RKO (cell line): ENCODE measurements at regions not wholly inside any gene's neighbourhood (a gene's known extent, or its start where the extent isn't known, plus 50 kb on each side); places are given as distances from the start of the nearest gene placed in this dataset.
A peak's percentile ranks its signal among the peaks of the same experiment; 100 is the strongest.

Experiments used
- DNase-seq: peaks from one replicate; pipeline ENCODE4 v3.0.0-alpha.2; 2016; ENCODE audit warnings: low spot score

DNA sequence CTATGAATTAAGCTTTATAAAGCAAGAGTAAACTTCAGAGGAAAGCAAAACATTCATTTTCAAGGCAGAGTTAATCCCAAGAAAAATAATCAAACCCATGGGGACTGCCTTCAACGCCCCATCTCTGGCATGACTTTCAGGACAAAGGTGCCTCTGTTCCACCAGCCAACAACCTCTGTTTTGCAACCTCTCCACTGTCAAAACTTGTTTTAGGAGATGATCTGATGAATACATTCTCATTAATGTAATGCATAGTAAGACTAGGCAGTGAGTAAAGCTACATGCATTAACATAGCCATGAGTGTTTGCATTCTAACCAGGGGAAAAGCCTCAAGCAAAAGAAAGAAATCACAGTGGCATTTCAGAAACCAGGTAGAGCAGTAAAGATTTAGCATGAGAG, 357.0 kb downstream of the FBXO15 start:
- no peak for DNase-seq

DNA sequence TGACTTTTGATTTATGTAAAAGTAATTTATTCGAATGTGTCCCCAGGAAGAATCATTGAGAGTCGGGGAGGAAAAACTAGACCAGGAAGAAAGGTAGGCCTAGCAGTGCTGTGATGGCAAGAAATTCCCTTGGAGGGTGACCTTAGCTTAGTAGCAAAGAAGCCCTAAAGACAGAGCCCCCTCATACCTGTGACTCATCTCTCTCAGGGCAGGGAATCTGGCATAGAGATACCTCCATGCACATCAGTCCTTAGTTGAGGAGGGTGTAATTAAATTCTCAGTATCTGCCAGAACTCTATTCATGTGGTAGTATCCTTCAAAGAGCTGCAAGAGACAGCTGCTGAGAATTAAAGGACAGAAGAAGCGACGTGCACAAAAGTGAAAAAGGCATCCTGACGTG, 360.3 kb downstream of the FBXO15 start:
- no peak for DNase-seq

- DNase-seq, result no peak
Measured at GRCh38 chr18:73785300-73785699, 362.3 kb downstream of the FBXO15 start.

DNA sequence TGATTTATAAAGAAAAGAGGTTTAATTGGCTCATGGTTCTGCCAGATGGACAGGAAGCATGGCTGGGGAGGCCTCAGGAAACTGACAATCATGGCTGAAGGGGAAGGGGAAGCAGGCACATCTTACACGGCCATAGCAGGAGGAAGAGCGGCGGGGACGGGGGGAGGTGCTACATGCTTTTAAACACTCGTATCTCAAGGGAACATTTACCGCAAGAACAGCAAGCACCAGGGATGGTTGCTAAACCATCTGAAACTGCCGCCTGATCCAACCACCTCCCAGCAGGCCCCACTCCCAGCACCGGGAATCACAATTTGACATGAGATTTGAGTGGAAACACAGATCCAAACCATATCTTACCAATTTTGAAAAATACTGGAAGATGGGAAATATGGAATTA, 362.8 kb downstream of the FBXO15 start:
- no peak for DNase-seq

- DNase-seq, result no peak
Measured at GRCh38 chr18:73782405-73782804, 365.2 kb downstream of the FBXO15 start.

GRCh38 chr18:73780218-73780617, 367.4 kb downstream of the FBXO15 start:
- no peak for DNase-seq

- DNase-seq, result no peak
Measured at GRCh38 chr18:73778032-73778359, 369.6 kb downstream of the FBXO15 start.

DNA sequence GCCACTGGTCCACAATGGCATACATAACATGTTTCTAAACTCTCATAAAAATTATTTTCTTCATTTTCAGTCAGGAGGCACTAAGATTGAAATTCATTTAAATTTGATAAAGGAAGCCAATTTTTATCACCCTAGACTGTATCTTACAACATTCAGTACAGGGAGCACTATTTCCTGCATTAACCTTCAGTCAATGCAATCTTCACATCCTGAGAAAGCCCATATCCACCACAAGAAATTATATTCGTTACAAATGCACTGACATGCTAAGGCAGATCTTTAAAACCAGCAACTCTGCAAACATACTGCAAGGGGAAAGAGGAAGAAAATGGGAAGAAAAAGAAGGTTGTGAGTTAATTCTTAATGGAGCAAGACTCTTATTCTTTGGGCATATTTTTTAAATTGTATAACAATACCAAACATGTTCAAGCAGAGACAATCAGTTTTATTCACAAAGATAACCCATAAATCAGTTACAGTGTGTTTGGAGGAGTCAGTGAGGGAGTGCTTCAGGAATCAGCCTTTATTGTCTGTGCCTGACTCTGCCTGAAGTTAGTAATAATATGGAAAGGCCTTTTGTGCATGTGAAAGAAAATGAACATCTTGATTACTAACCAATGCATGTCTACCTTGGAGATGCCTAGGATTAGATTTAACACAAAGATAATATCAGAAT, 370.1 kb downstream of the FBXO15 start:
- no peak for DNase-seq

- DNase-seq, result no peak
Measured at GRCh38 chr18:73774811-73775509, 372.7 kb downstream of the FBXO15 start.

DNA sequence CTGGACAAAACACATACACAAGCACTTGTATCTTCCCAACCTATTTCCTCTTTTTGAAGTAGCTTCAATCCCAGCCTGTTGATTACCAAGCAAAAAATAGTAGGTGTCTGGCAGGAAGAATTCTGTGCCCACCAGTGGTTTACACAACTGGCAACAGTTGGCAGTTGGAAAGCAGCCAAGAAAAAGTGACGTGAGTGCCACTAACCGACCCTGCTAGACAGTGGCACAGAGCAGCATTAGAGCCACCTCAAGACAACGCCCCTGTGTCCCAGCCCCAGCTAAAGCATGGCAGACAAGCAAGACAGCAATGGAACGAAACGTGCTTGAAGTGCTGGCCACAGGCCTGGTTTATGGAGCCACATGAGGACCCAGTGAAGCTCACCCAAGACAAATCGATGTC, 379.6 kb downstream of the FBXO15 start:
- DNase-seq, result no peak

GRCh38 chr18:73766910-73767515, 380.6 kb downstream of the FBXO15 start:
- no peak for DNase-seq

DNA sequence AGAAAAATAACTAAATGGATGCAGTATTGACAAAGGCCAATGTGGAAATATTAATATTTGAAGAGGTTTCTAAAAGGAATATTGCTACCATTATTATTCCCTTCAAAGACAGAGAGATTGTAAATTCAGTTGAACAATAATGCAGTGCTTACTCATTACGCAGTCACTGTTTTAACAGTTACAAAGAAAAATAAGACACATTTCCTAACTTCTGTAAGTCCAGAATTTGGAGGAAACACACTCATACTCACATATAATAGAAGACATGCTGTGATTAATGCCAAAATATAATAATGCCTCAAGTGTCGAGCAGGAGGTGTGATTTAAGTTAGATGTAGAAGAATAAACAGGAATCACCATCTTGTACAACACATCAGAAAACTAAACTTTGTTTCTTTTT, 389.2 kb downstream of the FBXO15 start:
- no peak for DNase-seq

DNA sequence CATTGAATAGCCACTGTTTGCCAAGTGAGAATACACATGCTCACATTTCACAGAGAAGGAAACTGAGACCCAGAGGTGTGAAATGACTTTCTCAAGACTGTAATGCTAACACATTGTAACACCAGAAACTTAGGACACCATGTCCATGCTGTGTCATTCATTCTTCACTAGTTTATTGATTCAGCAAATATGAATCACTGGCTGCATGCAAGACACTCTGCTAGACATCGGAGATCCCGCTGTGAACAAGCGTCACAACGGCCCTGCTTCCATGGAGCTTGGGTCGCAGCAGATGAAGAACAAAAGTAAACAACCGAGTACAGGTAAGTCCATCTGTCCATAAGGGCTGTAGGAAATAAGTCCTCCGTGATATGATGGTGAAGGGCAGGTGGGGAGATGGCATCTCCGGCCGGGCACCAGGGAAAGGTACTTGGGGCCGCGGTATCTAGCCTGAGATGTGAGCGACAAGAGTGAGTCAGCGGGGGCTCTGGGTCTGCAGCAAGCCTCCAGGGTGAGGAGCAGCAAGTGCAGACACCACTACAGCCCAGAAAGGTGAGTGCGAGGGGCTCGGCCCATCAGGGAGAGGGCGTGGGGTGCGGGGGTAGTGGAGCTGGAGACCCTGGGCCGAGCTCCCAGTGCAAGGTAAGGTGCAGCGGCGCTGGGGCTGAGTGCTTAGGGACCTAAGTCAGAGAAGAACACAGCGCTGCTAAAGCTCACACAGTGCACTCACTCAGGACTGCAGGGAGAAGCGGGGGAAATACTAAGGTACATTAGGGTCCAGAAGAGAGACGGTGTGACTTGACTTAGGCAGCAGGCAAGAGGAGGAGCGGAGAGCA, 391.2 kb downstream of the FBXO15 start:
- no peak for DNase-seq

- DNase-seq, result no peak
Measured at GRCh38 chr18:73752965-73753364, 394.7 kb downstream of the FBXO15 start.

DNA sequence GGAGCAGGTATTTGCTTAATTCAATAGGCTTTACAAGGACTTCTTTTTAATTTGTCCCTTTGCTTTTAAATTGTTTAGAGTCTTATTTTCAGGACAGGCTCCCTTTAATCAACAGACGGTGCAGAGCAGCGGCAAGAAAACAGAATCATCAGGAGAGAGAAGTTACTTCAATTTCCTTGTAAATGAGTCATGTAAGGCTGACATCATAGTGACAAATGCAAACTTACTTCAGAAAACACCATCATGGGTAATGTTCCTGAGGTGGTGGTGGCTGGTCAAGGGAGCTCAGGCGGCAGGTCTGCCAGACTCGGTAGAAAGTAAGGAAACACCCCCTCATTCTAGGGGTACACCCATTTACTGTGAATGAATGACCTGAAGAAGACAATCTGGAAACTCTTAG, 395.1 kb downstream of the FBXO15 start:
- DNase-seq, result peak; percentile 78

GRCh38 chr18:73750052-73750451, 397.6 kb downstream of the FBXO15 start:
- peak; percentile 17 for DNase-seq

- no peak for DNase-seq
Measured at GRCh38 chr18:73749304-73749703, 398.3 kb downstream of the FBXO15 start.

DNA sequence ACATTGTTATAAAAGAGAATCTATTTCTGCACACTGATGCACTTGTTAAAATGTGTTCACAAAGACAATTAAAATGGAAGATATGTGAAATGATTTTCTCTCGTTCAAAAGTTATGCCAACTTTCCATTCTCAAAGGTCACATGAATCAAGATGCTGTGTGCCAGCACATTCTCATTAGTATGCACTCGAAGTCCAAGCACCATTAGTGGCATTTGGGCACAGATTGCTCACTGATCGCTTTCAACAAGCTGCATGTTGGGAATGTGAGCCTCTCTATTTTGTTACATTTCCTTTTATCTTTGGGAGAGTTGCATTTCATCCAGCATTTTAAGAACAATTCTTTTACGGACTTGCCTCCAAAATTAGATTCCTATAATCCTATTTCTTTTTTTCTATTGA, 398.9 kb downstream of the FBXO15 start:
- DNase-seq, result no peak

GRCh38 chr18:73746101-73746500, 401.5 kb downstream of the FBXO15 start:
- no peak for DNase-seq

GRCh38 chr18:73742957-73743356, 404.7 kb downstream of the FBXO15 start:
- DNase-seq, result no peak

- DNase-seq, result no peak
Measured at GRCh38 chr18:73741946-73742345, 405.7 kb downstream of the FBXO15 start.

- no peak for DNase-seq
Measured at GRCh38 chr18:73739098-73739497, 408.5 kb downstream of the FBXO15 start.

GRCh38 chr18:73737990-73738389, 409.6 kb downstream of the FBXO15 start:
- no peak for DNase-seq
